GM18508 (cell line): ENCODE measurements at regions not wholly inside any gene's neighbourhood (a gene's known extent, or its start where the extent isn't known, plus 50 kb on each side); places are given as distances from the start of the nearest gene placed in this dataset.
"Not testable (repeated sequence)": the region's sequence is repeated elsewhere in the genome, so short reads cannot be mapped to it uniquely, and the experiment has no call there.

Experiments used
- ATAC-seq: cut with Tn5 transposase; IDR thresholded peaks from one replicate; pipeline ENCODE4 v1.9.1; 2021; ENCODE audit warnings: moderate number of reproducible peaks; ENCODE audit not compliant: insufficient read depth, unreplicated experiment

DNA sequence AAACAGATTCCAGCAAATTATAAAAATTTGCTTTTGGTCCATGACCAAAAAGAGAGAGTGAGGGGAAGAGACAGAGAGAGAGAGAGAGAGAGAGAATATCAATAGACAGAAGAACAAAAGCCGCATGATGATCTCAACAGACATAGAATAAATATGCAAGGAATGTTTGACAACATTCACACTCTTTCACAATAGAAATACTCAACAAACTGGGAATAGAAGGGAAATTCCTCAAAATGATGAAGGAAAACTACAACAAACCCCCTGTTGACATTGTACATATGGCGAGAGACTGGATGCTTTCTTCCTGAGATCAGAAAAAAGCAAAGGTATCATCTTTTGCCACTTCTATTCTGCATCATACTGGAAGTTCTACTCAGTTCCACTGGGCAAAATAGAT lies 309.7 kb downstream of the RAD51AP2 start:
- ATAC-seq, result no peak

DNA sequence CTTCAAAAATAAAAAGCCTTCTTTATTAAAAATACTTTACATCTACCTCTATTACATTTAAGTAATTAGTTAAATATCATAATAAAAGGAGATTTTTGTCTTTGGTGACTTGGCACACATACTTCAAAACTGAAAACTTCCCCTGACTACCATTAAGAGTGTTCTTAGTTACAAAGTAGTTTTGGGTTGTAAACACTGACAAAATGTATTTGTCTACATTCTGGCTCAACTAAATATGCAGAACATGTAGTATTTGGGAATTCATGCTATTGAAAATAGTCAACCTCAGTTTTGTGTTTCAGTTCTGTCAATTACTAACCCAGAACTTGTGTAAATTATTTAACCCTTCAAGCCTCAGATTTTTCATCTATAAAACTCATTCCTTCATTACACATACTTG lies 311.5 kb downstream of the RAD51AP2 start:
- no peak for ATAC-seq

DNA sequence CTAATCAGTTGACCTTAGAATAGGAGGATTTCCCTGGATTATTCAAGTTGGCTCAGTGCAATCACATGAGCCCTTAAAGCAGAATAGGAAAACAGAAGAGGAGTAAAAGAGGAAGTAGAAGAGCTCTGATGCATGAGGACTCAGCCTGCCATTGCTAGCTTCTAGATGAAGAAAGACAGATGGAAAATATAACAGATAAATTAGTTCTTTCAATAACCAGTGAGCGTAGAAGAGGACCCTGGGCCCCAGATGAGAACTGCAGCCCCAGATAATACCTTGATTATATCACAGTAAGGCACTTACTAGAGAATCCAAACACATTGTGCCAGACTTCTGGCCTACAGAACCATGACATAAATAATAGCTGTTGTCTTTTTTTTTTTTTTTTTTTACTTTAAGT lies 314.0 kb downstream of the RAD51AP2 start:
- ATAC-seq, result not testable (repeated sequence)

DNA sequence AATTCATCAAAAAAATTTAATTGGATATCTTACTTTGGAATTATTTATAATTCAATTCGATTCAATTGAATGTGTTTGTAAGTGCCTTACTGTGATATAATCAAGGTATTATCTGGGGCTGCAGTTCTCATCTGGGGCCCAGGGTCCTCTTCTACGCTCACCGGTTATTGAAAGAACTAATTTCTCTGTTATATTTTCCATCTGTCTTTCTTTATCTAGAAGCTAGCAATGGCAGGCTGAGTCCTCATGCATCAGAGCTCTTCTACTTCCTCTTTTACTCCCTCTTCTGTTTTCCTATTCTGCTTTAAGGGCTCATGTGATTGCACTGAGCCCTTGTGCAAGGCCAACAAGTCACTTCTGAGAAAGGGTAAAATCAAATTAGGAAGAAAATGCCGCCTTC lies 315.6 kb downstream of the RAD51AP2 start:
- ATAC-seq, result peak; percentile 95

DNA sequence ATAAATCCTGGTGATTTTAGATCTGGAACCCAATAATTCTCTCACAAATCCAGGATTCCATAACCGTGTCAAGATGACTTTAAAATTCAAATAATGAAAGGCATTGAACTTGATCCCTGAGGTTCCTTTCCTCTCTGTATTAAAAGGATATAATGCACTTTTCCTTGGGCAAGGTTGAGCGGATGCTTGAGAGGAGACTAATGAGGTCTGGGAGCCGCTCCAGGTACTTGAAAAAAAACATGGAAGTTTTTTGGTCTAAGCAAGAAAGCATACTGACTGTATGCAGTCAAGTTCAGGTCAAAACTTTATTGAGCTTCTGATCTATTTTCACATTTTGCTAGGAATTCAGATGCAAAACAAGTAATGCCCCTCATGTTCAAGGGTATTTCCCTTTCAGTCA lies 318.5 kb downstream of the RAD51AP2 start:
- no peak for ATAC-seq

DNA sequence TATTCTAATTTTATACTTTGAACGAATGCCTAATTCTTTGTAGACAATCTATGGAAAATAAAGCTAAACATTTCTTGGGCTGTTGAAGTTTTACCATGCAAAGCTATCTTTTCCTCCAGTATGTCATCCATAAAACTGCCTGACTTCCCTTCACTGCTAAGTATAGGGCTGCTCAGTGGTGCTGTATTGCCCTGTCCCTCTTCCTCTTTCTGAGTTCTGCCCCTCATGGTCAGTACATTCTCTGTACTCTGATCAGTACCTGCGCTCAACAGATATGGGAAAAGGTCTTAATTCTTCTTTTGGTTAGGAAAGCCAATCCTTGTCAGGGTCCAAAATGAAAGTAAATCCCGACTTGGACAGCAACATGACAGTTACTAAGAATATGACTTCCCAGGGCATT lies 321.9 kb downstream of the RAD51AP2 start:
- no peak for ATAC-seq

DNA sequence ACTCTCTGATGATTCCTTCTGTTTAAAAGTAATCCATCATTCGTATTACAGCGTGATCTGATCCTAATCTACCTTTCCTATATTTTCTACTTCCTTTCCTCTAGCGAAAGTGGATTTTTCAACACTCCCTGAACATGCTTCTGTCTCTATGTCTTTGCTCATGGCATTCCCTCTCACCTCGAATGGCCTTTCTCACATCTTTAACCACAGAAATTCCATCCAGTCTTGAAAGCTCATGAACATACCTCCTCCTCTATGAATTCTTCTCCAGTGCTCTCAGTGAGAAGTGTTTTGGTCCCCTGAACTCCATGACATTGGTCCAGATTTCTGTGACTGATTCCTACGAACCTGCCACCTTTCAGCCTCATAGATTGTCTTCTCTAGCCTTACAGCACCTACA lies 323.2 kb downstream of the RAD51AP2 start:
- ATAC-seq, result no peak

DNA sequence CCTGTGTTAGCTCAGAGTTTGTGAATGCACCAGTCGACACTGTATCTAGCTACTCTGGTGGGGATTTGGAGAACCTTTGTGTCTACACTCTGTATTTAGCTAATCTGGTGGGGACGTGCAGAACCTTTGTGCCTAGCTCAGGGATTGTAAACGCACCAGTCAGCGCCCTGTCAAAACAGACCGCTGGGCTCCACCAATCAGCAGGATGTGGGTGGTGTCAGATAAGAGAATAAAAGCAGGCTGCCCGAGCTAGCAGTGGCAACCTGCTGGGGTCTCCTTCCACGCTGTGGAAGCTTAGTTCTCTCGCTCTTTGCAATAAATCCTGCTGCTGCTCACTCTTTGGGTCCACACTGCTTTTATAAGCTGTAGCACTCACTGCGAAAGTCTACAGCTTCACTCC lies 324.2 kb downstream of the RAD51AP2 start:
- no peak for ATAC-seq

DNA sequence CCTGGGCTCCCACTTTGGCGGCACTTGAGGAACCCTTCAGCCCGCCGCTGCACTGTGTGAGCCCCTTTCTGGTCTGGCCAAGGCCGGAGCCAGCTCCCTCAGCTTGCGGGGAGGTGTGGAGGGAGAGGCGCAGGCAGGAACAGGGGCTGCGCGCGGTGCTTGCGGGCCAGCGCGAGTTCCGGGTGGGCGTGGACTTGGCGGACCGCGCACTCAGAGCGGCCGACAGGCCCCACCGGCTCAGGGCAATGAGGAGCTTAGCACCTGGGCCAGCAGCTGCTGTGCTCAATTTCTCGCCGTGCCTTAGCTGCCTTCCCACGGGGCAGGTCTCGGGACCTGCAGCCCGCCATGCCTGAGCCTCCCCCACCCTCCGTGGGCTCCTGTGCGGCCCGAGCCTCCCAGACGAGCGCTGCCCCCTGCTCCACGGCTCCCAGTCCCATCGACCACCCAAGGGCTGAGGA lies 324.8 kb downstream of the RAD51AP2 start:
- ATAC-seq, result not testable (repeated sequence)

DNA sequence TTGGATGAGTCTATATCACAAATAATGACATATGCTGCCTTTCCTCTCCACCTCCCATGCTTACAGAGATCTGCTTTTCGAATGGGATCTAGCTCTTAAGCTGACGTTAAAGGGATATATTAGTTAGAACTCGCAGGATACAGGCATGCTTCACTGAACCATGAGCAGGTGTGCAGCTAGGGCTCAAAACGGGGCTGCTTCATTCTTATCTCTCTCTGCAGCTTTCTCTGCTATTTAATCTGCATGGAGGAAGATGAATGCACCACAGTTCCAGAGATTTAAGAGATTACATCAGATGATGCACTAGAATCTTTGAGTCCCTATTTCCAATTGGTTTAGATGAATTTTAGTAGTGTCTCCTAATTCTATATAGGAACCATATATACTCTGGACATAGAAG lies 327.0 kb downstream of the RAD51AP2 start:
- ATAC-seq, result no peak

DNA sequence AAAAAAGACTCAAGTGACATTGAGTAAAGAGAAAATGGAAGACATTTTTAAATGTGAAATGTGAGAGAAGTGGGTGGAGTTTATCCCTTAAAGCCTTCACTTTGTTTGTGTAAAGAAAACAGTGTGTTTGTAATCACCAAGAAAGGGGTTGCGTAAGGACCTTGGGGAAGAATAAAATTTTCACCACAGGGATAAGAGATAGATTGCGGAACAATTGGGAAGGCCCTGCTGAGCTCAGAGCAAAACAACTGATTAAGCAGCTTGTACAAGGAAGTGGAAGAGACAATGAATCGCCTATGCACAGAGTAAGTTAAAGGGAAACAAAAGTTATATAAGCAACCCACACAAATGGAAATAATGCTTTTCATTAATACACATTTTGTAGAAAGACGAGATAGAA lies 327.7 kb downstream of the RAD51AP2 start:
- ATAC-seq, result no peak

DNA sequence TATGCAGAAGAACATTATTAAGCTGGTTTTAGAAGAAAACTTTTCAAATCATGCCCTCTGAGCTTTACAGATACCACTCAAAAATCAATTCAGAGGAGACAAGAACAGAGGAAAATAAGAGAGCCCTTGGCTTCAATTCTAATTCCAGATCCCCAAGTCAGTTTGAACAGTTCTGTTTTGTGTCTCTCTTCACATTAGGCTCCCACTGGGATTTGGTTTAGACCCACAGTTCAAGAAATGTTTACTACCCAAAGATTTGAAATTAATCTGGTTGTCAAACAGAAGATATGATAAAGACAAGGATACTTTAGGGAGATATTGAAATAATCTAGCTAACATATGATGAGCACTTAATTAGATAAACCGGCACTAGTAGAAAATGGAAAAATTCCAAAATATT lies 329.5 kb downstream of the RAD51AP2 start:
- no peak for ATAC-seq

DNA sequence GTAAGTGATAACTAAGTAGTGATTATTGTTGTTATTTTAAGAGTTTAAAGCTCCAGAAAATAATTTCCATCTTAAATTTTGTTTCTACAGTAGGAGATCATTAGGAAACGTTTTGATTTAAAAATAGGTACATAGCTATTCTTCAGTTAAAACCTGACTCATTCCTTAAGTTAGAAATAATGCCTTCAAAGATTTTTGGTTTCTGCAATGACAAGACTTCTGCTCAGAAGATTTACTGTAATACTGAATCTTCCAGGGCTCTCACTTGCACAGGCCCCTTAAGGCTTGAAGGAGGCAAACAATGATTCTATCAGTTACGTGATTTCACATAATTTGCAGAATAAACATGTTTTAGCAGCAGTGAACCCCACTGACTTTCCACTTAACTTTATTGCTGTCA lies 333.7 kb downstream of the RAD51AP2 start:
- ATAC-seq, result no peak

DNA sequence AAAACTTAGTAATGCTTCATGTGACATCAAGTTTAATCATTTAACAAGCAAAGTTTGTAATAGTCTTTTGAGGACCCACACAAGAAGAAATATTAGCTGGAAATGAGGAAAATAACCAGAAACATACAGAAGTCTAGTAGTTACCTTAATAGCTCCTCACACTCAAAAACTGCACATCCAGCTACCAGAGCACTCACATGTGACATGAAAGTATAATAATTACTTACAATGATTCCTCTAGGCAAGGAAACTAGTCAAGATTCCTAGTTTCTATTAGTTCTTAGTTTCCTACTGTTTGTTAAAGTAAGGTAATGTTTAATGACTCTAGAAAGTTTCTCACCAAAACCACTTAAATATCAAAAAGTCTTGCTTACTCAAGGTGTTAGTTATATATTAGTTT lies 335.8 kb downstream of the RAD51AP2 start:
- no peak for ATAC-seq

DNA sequence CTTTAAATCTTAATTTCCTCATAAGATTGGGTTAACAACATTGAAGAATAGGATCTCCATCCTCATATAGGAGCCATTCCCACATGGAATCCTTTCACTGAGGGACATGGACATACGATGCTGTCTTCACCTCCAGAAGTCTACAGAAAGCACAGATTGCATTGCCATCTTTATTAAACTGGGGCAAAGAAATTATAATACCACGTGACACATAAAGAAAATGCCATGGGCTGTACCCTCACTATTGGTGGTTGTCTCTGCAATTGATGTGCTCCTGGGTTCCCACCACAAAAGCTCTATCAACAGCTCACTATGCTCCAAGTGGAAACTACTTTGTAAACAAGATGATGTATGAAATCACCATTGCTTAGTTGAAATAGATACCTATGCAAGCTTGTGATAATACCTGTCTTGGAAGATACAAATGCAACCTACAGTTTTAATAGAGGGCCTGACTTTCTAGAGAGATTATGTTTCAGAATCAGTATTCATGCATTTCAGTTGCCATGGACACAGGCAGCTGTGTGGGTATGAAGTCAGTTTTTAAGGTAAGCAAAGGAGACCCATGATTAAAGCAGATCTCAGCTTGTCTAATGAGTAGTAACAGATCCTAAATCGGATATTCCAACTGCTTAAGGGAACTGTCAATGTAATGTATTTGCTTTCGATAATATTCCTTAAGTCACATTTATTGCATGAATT lies 337.0 kb downstream of the RAD51AP2 start:
- ATAC-seq, result no peak

DNA sequence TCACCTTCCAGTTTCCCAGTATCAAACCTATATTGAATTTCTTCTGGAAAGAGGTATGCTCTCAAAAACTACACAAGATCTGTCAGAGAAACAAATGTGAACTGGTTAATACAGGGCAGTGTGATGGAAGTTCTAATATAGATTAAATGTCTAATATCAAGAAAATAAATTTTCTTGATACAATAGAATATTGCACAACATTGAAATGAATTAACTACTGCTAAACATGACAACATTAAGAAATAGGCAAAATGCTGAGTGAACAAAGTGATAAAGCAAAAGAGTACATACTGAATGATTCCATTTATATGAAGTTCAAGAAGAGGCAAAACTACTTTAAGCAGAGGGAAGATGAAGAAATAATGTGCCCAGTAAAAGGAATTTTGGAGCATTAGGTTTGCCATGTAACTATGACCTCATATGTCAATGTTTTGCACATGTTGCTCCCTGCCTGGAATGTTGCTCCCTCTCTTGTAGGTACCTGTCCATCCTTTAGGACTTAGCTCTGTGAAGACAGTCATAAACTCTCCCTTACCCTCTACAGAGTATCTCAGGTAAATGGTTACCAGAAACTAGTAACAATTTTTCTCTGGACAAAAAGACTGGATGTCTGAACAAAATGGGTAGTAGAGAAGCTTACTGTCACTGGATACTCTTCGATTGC lies 339.0 kb downstream of the RAD51AP2 start:
- ATAC-seq, result no peak

DNA sequence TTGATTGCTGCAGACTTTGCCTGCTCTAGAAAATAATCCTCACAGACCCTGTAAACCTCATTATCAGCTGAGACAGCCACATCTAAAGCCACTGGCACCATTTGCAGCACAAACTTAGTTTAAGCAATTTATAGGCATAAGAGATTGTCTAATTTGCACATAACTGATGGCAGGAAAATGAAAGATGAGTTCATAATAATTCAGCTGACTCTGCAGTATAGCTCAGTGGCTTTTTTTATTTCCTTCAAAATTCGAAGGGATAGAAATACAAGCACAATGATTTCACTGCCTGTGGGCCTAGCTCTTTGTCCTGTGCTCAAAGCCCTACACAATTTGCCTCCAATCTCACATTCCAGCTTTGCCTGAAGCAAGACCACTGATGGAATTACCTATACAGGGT lies 341.2 kb downstream of the RAD51AP2 start:
- ATAC-seq, result no peak

DNA sequence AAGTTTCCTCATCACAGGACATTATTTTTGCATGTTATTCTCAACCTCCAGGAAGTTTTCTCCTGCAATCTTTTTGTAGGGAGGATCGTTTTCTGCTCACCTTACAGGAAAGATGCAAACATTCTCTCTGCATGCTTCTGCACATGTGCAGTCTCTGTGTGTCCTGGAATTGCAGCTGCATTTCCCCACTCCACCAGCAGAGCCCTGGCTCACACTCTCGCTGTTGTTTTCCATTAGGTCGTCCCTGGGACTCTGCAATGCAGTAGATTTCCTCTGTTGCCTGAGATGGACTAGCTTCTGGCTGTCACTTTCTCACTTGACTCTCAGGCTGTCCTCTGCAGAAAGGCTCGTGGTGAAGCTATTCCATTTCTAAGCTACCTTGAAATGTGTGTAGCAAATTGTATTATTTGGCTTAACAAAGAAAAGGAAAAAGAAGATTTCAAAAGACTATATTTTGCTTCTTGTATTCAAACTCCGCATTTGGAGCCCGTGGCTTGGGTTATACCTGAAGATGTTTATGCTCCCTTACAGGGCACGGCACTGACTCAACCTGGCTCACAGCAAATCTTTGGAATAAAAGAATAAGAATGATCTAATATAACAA lies 346.7 kb downstream of the RAD51AP2 start:
- ATAC-seq, result peak; percentile 49

DNA sequence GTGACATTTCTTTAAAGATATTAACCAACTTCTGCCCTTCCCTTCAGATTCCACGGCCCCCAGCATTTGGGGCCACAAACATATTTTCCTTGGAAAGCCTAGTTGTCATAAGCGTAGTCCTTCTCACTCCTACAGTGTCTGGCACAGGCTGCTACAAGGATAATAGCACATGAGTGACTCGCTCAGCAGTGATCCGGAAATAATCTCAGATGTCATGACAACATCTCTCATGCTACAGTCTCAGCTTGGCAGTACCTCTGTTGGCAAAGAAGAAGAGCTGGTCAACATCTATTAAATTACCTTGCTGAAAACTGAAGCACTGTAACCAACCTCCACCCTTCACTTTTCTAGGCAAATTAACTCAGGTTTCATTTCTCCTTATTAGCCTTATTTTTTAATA lies 351.7 kb downstream of the RAD51AP2 start:
- ATAC-seq, result no peak

DNA sequence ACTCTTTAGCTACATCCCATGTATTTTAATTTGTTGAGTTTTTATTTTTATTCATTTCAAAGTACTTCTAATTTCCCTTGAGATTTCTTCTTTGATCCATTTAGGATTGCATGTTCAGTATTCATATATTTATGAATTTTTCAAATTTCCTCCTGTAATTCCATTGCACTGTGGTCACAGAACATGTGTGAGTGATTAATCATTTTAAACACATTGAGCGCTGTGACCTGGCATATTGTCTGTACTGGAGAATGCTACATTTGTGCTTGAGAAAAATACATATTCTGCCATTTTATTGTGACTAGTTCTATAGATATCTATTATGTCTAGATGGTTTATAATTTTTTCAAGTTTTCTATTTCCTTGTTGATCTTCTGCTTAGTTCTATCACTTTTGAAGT lies 353.7 kb downstream of the RAD51AP2 start:
- ATAC-seq, result no peak

DNA sequence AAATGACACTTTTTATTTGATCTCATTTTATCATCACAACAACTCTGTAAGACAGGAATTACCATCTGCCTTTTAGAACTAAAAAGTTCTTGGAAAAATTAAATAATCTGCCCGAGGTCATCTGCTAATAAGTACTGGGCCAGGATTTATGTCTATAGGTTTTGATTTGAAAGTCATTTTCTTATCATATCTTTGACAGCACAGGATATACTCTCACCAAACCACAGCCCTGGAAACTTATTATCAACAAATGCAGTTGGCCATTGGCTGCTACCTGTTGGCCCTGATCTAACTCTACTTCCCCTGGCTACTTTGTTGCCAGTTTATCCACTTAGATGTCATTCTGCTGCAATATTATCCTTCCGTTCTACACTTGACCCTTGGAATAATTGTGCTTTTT lies 354.6 kb downstream of the RAD51AP2 start:
- ATAC-seq, result no peak

DNA sequence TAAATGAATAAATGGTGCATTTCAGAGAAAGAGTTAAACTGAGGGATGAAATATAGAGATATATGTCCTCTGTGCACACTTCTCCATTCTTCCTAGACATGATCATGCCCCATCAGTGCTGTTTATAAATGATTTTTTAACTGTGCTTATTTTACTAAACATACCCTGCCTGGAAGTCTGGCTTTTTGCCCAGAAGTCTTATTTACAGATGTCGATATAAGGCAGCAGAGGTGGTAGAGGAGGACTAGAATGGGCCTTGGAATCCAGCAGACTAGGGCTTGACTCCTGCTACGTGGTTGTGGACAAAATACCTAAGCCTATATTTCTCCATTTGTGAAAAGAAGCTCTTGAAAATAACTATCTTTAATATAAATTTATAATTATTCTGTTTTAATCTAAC lies 355.5 kb downstream of the RAD51AP2 start:
- no peak for ATAC-seq
